Sigmoid colon (tissue), 6 donors: ENCODE measurements at regions not wholly inside any gene's neighbourhood (a gene's known extent, or its start where the extent isn't known, plus 50 kb on each side); places are given as distances from the start of the nearest gene placed in this dataset.
"Not testable (repeated sequence)": the region's sequence is repeated elsewhere in the genome, so short reads cannot be mapped to it uniquely, and the experiment has no call there.

ENCODE experiments used
- DNase-seq: peaks from one replicate; pipeline ENCODE4 v3.0.0-alpha.2; 2019
- H3K27ac ChIP-seq, 4 donors: fragments of 200-600 bp; sonication (generic); one replicate each; pipeline ENCODE4 v1.5.1; 2016 to 2019; ENCODE audit warnings: mild to moderate bottlenecking in 1 of 4
- H3K27me3 ChIP-seq, 3 donors: fragments of 200-600 bp; sonication (generic); one replicate each; pipeline ENCODE4 v1.5.1; 2019; ENCODE audit warnings: mild to moderate bottlenecking in 1 of 3
- H3K36me3 ChIP-seq, 4 donors: fragments of 200-600 bp; sonication (generic); one replicate each; pipeline ENCODE4 v1.5.1; 2016 to 2019
- H3K4me1 ChIP-seq, 4 donors: fragments of 200-600 bp; sonication (generic); one replicate each; pipeline ENCODE4 v1.5.1; 2017 to 2019
- H3K4me3 ChIP-seq, 4 donors: fragments of 200-600 bp; sonication (generic); one replicate each; pipeline ENCODE4 v1.5.1; 2017 to 2019; ENCODE audit warnings: mild to moderate bottlenecking in 2 of 4, moderate library complexity in 1 of 4
- H3K9me3 ChIP-seq, 4 donors: fragments of 200-600 bp in 3 of 4; sonication (generic) in 3 of 4; one replicate each; pipeline versions ENCODE4 v1.5.1 to v1.6.1; 2013 to 2019
- CTCF ChIP-seq, 4 experiments: fragments of 450-650 bp in 3 of 4; fragments of 200-600 bp in 1 of 4; IDR thresholded peaks; one replicate each; pipeline ENCODE4 v1.5.1; 2016 to 2019; ENCODE audit warnings: antibody characterized with exemption in 4 of 4, mild to moderate bottlenecking in 3 of 4, moderate library complexity in 2 of 4
- EP300 ChIP-seq, 4 donors: sonication (generic); formaldehyde crosslinking; IDR thresholded peaks; one replicate each; pipeline ENCODE4 v1.6.1; 2017; ENCODE audit warnings: antibody characterized with exemption in 4 of 4
- POLR2A ChIP-seq, 2 donors: fragments of 450-650 bp; IDR thresholded peaks; one replicate each; pipeline ENCODE4 v1.6.1; 2016; ENCODE audit warnings: antibody characterized with exemption in 2 of 2, mild to moderate bottlenecking in 2 of 2, moderate library complexity in 2 of 2
- POLR2AphosphoS5 ChIP-seq, 4 donors: sonication (generic); formaldehyde crosslinking; IDR thresholded peaks; one replicate each; pipeline ENCODE4 v1.6.1; 2017; ENCODE audit warnings: antibody characterized with exemption in 4 of 4
- WGBS, 2 donors: extraction: QIAGEN DNeasy Blood & Tissue Kit; methylation state at CpG; one replicate each; pipeline ENCODE4 v1.1.7; 2013; 5-methylcytosine and 5-hydroxymethylcytosine counted together
- intact Hi-C: fragments of 100-400 bp; cut with DNase I; formaldehyde crosslinking; loops from one replicate; pipeline ENCODE4 v1.15.1; 2023
- donor health status: healthy with polysubstance abuse.
- donor health status: healthy.

DNA sequence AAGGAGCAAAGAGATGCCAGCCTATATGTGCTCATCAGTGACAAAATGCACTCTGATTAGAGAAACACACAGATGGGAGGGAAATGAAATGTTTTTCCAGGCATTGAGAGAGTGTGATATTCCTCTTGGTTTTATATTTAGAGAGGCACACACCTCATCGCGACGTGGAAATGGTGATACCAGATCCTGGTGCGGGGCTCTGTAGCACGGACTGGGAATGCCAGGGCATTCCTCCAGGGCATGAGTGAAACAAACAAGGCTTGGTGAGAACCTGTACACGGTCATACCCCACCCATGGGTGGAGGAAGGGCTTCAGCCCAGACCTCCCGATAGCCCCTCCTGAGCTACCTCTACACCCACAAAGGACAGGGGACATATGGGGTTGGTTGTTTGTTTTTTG, 280.2 kb downstream of the C16orf95 start:
- peak; percentile 25 for DNase-seq
- Histone ChIP-seq H3K4me1 (no peaks in the 10 kb centered on the region), H3K27ac (no peak overlapping the region), H3K27me3 (peaks cover 0 to 34% (median 0%) of the 10 kb centered on the region in 3 donors), H3K4me3 (no peak overlapping the region), H3K9me3 (no peaks in the 10 kb centered on the region), H3K36me3 (no peaks in the 10 kb centered on the region)
- intact Hi-C loops, result no loop called here
- TF ChIP-seq CTCF (IDR thresholded peaks at IDR 0.05), result no peak
- no peak for TF ChIP-seq POLR2AphosphoS5 (IDR thresholded peaks at IDR 0.05)
- TF ChIP-seq POLR2A (IDR thresholded peaks at IDR 0.05), result no peak
- TF ChIP-seq EP300 (IDR thresholded peaks at IDR 0.05), result no peak
- 77 to 85% methylated on average over 7 of the region's 7 CpGs for WGBS, 2 donors

DNA sequence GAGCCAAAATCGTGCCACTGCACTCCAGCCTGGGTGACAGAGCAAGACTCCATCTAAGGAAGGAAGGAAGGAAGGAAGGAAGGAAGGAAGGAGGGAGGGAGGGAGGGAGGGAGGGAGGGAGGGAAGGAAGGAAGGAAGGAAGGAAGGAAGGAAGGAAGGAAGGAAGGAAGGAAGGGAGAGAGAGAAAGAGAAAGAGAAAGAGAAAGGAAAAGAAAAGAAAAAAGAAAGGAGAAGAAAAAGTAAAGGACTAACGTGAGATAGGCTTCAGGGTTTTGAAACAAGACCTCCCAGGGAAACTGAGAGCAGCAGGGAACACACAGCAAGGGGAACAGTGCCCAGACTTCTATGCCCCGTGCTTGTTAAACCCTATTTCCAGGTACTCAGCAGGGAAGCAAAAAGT, 278.7 kb downstream of the C16orf95 start:
- DNase-seq, result peak; percentile 3
- H3K36me3 ChIP-seq, H3K9me3 ChIP-seq, H3K4me3 ChIP-seq, H3K27ac ChIP-seq, H3K4me1 ChIP-seq, intact Hi-C loops: not testable (repeated sequence)
- WGBS, 2 donors, result 61 to 76% methylated on average over 3 of the region's 3 CpGs
- peaks cover 0 to 38% (median 0%) of the 10 kb centered on the region in 3 donors for H3K27me3 ChIP-seq

GRCh38 chr16:87040169-87041117, 276.7 kb downstream of the C16orf95 start:
- intact Hi-C loops, result no loop called here
- no peak overlapping the region for H3K27ac ChIP-seq

GRCh38 chr16:87041286-87041685, 275.9 kb downstream of the C16orf95 start:
- Histone ChIP-seq H3K4me1 (peaks cover 0 to 9% (median 2%) of the 10 kb centered on the region in 4 donors), H3K4me3 (no peak overlapping the region), H3K36me3 (no peaks in the 10 kb centered on the region), H3K27ac (no peak overlapping the region), H3K9me3 (no peaks in the 10 kb centered on the region), H3K27me3 (peaks cover 0 to 54% (median 0%) of the 10 kb centered on the region in 3 donors)
- TF ChIP-seq POLR2AphosphoS5 (IDR thresholded peaks at IDR 0.05) (no peak), POLR2A (IDR thresholded peaks at IDR 0.05) (no peak), CTCF (IDR thresholded peaks at IDR 0.05) (no peak)
- WGBS, 2 donors, result 53 to 85% methylated on average over 16 of the region's 16 CpGs
- no peak for DNase-seq
- intact Hi-C loops, result no loop called here

More at GRCh38 chr16:87040169-87041117, 276.7 kb downstream of the C16orf95 start:
- H3K27me3 ChIP-seq, result peaks cover 0 to 45% (median 0%) of the 10 kb centered on the region in 3 donors
- TF ChIP-seq POLR2A (IDR thresholded peaks at IDR 0.05), result no peak
- no peak for TF ChIP-seq CTCF (IDR thresholded peaks at IDR 0.05)
- TF ChIP-seq POLR2AphosphoS5 (IDR thresholded peaks at IDR 0.05), result no peak
- no peak for TF ChIP-seq EP300 (IDR thresholded peaks at IDR 0.05)
- no peak overlapping the region for H3K4me3 ChIP-seq
- H3K9me3 ChIP-seq, result no peaks in the 10 kb centered on the region
- DNase-seq, result peak; percentile 40
- 59 to 75% methylated on average over 15 of the region's 15 CpGs for WGBS, 2 donors
- H3K36me3 ChIP-seq, result no peaks in the 10 kb centered on the region
- H3K4me1 ChIP-seq, result peaks cover 0 to 9% (median 2%) of the 10 kb centered on the region in 4 donors

- no peak for TF ChIP-seq POLR2A (IDR thresholded peaks at IDR 0.05)
- Histone ChIP-seq H3K36me3 (no peaks in the 10 kb centered on the region), H3K4me1 (peaks cover 0 to 9% (median 2%) of the 10 kb centered on the region in 4 donors), H3K9me3 (no peaks in the 10 kb centered on the region), H3K27ac (no peak overlapping the region), H3K4me3 (no peak overlapping the region), H3K27me3 (peaks cover 0 to 62% (median 11%) of the 10 kb centered on the region in 3 donors)
- peak; percentile 65 for DNase-seq
- 68 to 69% methylated on average over 20 of the region's 20 CpGs for WGBS, 2 donors
- intact Hi-C loops, result no loop called here
Measured at GRCh38 chr16:87042551-87043230, 274.5 kb downstream of the C16orf95 start.
